Fibroblast of skin of back (primary cell): ENCODE measurements at regions not wholly inside any gene's neighbourhood (a gene's known extent, or its start where the extent isn't known, plus 50 kb on each side); places are given as distances from the start of the nearest gene placed in this dataset.

Experiments
- DNase-seq: peaks from one replicate; pipeline ENCODE4 v3.0.0-alpha.2; 2013

GRCh38 chr12:123041042-123041531, 60.6 kb downstream of the ARL6IP4 start:
- no peak for DNase-seq

GRCh38 chr12:123040106-123040505, 59.6 kb downstream of the ARL6IP4 start:
- no peak for DNase-seq

- no peak for DNase-seq
Observed at GRCh38 chr12:123038966-123039365, 58.5 kb downstream of the ARL6IP4 start.

DNA sequence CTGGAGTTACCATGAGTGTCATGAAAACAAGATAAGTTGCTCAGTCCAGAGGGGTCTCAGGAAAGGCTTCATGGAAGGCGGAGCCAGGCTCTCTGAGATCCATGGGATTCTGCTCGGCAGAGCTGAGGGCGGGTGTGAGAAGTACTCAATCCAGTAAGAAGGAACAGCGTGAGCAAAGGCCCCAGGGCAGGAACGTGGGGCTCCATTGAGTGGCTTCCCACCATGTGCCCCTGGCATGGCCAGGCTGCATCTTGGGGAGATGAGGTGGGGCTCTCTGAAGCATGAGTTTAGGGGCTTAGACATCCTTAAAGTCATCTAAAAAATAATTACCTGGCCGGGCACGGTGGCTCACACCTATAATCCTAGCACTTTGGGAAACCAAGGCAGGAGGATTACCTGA, 58.0 kb downstream of the ARL6IP4 start:
- DNase-seq, result no peak

GRCh38 chr12:123037791-123038190, 57.3 kb downstream of the ARL6IP4 start:
- DNase-seq, result no peak

DNA sequence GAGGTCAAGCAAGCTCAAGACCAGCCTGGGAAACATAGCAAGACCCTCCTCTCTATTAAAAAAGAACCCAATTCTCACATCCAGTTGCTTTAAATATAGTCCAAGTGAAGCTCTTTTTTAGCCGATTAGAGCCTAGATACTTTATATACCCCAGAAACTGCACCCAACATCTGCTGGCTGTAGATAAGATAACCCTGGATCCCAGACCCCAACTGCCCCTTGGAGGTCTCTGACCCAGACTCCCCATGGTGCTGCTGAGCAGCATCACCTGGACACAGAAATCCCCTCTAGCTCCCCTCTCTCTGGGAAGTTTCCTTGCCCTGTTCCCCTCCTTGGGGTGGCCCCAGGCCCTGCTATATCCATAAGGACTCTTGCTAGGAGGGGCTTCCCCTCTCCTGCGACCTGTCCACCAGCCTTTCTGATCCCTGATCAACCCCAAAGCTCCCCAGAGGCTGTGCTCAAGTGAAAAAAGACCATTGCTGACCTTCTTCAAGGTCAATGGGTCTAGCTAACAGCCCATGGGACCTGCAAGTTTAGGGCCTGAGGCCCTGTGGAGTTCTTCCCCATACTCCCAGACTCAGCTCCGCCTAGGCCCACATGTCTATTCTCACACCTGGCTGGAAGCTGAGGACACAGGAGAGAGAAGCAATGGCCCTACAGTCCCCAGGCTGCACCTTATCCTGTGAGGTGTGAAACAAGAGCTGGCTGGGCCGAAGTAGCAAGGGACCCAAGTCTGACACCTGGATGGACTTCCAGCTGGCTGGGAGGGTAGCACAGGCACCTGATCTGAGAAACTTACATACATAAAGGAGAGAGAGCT, 56.2 kb downstream of the ARL6IP4 start:
- no peak for DNase-seq

DNA sequence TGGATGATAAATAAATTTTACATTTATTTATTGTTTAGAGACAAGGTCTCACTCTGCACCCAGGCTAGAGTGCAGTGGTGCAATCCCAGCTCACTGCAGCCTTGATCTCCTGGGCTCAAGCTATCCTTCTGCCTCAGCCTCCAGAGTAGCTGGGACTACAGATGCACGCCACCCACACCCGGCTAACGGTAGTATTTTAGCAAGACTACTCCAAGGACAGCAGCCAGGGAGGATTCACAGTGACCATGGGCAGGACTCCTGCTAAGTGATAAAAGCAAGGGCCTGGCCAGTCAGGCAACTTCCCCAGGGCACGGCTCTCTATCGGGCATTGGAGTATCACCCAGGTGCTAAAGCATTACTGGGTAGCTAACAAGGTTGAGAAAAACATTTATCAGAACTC, 55.4 kb downstream of the ARL6IP4 start:
- no peak for DNase-seq

DNA sequence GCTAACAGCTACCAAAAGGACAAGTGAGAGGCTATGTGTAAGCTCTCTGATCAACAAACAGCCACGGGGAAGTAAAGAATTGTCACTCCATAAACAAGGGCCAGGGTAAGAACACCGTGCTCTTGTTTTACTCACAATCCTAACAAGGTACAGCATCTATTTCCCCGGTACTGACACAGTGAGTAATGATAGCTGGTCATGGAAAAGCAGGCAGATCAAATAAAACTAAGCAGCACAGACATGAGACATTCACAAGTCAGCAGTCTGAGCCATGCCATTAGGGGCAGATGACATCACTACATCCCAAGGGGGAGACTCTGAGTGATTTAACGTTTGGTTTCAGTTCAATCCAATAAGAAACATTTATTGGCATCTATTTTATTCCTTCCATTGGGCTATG, 54.4 kb downstream of the ARL6IP4 start:
- DNase-seq, result peak; percentile 79

DNA sequence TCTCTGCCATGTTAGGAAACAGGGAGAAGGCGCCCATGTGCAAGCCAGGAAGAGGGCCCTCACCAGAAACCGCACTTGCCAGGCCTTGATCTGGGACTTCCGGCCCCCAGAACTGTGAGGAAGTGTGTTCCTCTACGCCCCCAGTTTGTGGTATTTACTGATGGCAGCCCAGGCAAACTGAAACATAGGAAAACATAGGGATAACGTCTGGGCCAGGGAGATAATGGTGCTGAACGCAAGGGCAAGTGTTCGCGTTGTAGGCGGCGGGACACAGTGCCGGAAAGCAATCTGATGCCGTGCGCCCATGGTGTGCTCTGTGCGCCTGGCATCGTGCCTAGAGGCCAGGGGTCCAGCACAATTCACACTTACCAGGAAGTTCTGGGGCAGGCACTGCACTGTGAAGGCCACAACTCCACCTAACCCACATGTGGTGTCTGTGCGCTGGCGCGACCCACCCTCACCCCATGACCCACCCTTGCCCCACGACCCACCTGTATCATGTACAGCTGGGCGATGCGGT, 53.6 kb downstream of the ARL6IP4 start:
- DNase-seq, result no peak

DNA sequence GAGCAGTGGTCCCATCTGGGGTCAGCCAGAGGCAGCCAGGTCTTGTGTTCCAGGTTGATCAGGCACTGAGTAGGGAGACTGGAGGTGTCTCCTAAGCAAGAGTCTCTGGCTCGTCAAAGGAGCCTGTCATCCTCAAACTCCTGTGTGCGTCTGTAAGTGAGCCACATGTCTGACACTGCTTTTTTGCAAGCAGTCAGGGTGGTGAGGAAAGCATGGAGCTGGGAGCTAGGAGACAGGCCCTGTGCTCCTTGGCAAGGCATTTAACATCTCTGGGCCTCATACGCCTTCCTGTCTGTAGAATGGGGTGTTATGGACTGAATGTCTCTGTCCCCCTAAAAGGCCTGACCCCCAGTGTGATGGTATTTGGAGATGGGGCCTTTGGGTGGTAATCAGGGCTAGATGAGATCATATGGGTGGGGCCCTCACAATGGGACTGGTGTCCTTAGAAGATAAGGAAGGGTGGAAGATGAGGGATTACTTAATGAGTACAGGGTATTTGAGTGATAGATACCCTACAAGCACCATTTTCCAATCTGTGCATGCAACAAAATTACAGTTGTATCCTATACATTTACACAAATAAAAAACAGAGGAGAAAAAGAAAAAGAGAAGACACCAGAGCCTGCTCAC, 53.0 kb downstream of the ARL6IP4 start:
- DNase-seq, result no peak

DNA sequence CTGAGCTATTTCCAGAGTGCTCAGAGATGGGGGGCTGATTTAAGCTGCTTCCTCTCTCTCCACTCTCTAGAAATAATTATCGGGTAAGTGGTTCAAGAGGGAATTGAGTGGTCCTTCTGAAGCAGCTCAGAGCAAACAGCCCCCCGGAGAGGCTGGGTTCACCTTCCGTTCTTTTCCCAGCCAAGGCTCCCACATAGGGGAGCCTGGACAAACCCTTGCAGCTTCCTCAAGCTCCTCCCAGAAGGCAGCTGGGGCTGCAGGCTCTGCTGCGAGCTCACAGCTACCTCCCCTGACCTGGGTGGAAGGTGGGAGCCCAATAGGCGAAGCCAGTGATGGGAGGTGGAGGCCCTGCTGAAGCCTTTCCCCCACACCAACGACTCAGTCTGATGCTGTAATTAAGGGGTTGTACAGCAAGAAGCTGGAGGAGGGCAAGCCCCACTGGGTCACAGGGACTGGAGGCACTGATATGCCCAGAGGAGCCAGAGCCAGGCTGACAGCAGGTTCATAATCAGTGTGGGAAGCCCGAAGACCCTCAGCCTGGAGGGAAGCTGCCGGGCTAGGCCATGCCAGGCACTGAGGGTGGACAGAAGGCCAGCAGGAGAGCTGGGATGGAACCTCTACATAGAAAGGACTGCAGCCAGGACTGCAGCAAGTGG, 52.4 kb downstream of the ARL6IP4 start:
- DNase-seq, result no peak
